ENCODE measurements at regions not wholly inside any gene's neighbourhood (a gene's known extent, or its start where the extent isn't known, plus 50 kb on each side); places are given as distances from the start of the nearest gene placed in this dataset.

DNA sequence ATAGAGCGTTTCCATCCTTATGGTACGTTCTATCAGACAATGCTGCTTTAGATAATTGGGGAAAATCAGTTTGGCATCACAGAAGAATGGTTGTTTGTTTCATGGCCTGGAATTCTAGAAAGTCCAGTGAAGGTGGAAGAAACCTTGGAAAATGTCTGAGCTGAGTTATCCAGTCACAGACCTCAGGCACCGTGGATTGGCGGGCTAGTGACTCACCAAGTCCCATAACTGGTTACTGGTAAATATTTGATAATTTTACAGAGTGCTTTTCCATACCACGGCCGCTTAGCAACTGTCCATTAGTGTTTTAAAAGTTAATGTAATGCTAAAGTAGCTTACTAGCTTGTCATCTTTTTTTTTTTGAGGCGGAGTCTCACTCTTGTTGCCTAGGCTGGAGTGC lies 99.4 kb downstream of the SLC35B3 start:
- TF ChIP-seq, protein P1, sequence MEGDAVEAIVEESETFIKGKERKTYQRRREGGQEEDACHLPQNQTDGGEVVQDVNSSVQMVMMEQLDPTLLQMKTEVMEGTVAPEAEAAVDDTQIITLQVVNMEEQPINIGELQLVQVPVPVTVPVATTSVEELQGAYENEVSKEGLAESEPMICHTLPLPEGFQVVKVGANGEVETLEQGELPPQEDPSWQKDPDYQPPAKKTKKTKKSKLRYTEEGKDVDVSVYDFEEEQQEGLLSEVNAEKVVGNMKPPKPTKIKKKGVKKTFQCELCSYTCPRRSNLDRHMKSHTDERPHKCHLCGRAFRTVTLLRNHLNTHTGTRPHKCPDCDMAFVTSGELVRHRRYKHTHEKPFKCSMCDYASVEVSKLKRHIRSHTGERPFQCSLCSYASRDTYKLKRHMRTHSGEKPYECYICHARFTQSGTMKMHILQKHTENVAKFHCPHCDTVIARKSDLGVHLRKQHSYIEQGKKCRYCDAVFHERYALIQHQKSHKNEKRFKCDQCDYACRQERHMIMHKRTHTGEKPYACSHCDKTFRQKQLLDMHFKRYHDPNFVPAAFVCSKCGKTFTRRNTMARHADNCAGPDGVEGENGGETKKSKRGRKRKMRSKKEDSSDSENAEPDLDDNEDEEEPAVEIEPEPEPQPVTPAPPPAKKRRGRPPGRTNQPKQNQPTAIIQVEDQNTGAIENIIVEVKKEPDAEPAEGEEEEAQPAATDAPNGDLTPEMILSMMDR (IDR thresholded peaks at IDR 0.05) = no peak
- Histone ChIP-seq H3K4me3 (no peak overlapping the region), H3K27ac (no peak overlapping the region)
- DNase-seq (ENCODE audit: low spot score) = no peak

DNA sequence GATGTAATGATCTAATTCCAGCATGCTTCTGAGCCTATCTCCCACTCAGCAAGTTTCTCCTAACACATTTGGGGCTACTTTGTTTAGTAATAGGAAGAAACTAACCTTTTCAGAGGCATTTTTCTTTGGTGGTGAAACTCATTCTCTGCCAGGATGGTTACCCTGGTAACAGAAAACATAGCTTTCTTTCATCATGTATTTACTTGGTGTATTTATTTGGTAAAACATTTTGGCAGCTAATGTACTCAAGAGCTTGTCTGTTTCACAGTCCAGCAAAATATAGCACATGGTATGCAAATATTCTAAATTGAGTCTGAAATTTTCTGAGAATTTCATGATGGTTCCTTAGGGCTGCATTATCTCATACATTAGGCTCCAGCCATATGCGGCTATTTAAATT lies 100.0 kb downstream of the SLC35B3 start:
- Histone ChIP-seq H3K27ac (no peak overlapping the region), H3K4me3 (no peak overlapping the region)
- TF ChIP-seq, protein P1 (IDR thresholded peaks at IDR 0.05) = no peak
- no peak for DNase-seq (ENCODE audit: low spot score)

DNA sequence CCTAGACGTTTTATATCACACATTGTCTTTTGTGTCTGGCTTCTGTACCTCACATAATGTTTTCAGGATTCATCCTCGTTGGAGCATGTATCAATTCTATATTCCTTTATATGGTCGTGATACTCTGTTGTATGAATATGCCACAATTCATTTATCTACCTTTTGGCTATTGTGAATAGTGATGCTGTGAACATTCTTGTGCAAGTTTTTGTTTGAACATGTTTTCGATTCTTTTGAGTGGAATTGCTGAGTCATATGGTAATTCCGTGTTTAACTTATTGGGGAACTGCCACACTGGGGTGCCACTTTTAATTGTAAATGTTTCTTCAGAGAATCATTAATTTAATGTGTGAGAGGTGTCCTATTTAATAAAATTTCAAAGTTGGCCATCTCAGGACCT lies 101.2 kb downstream of the SLC35B3 start:
- H3K27ac ChIP-seq = no peak overlapping the region
- TF ChIP-seq, protein P1 (IDR thresholded peaks at IDR 0.05) = no peak
- no peak for DNase-seq (ENCODE audit: low spot score)
- H3K4me3 ChIP-seq = no peak overlapping the region

DNA sequence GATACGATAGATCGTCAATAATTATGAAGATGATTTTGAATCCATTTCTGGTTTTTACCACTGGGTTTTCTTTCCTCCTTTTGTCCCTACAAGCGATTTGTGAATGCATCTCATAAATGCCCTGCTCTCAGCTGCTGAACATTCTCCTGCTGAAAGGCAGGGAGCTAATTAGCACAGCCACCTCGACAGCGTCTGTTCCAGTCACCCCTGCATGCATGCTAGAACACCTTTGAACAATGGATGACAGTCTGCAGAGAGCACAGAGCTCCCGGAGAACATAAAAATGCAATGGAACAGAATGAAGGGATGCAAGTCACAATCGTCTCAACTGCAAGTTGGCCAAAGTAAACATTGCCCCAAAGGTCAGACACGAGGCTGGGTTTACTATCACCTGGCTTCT lies 105.8 kb downstream of the SLC35B3 start:
- DNase-seq (ENCODE audit: low spot score) = no peak
- TF ChIP-seq, protein P1 (IDR thresholded peaks at IDR 0.05) = no peak
- H3K27ac ChIP-seq = no peak overlapping the region
- H3K4me3 ChIP-seq = no peak overlapping the region

DNA sequence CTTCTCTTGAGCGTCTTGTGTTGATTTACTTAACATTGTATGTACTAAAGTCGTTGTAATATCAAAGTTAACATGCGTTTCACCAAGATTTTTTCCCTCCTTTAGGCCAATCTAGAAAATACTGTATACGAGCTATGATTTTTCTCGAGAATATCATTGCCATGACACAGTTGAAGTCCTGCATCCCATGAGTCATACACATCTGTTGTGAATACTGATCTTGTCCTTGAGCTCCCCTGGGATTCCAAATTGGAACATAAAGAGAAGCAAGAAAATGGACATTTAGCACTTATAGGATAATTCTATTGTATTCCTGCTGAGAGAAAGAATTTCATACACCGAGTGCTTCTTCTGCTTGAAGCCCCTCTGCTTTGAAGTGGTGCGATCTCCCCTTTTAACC lies 109.6 kb downstream of the SLC35B3 start:
- TF ChIP-seq, protein P1 (IDR thresholded peaks at IDR 0.05) = no peak
- DNase-seq (ENCODE audit: low spot score) = no peak
- Histone ChIP-seq H3K4me3 (no peak overlapping the region), H3K27ac (no peak overlapping the region)

DNA sequence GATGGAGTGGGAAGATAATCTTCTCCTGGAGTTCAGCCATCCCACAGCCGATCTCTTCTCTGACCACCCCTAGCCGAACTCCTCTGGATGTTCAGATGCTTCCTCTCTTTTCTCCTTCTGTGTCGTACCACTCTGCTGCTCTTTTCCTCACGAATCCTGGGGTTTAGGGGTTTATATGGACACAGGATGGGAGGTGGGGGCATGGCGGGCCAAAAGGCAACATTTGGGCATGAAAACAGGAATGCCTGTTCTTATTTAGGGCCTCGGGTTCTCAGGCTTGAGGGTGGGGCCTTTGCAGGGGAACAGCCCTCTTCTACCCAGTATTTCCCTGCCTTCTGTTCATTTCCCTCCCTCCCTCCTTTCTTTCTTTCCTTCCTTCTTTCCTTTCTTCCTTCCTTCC lies 112.7 kb downstream of the SLC35B3 start:
- DNase-seq (ENCODE audit: low spot score) = no peak
- H3K4me3 ChIP-seq = no peak overlapping the region
- TF ChIP-seq, protein P1 (IDR thresholded peaks at IDR 0.05) = no peak
- H3K27ac ChIP-seq = no peak overlapping the region

DNA sequence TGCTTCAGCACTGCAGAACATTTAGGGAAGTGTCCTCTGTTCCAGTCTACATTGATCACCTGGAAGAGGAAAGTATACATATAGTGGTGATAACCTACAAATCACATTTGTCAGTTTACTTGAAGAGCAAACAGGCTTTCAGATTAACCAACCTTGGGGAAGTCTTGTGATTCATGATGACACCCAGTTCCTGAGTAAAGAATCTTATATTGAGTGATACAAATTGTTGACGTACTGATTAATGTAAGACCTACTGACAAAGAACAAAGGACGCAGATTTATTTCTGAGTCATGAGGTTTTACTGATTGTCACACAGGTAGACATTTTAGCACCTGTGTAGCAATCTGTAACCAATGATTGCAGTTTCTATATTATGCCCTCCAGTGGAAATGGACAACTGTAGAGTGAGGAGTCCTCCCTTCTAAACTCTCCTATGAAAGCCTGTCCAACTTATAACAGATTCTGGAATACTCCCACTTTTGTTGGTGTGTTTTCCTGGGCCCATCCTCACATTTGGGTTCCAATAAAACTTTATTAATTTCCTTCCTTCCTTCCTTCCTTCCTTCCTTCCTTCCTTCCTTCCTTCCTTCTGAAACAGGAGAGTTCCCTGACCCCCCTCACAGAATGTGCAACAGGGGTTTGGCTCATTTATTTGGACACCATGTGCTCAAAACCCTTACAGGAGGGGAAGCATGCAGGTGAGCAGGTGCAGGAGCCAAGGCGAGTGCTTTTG lies 113.5 kb downstream of the SLC35B3 start:
- TF ChIP-seq, protein P1 (IDR thresholded peaks at IDR 0.05) = no peak
- H3K27ac ChIP-seq = no peak overlapping the region
- DNase-seq (ENCODE audit: low spot score) = no peak
- H3K4me3 ChIP-seq = no peak overlapping the region
